GM12878 (cell line): ENCODE measurements at regions not wholly inside any gene's neighbourhood (a gene's known extent, or its start where the extent isn't known, plus 50 kb on each side); places are given as distances from the start of the nearest gene placed in this dataset.

Experiments used
- ATAC-seq: fragments of 200-7000 bp; cut with Tn5 transposase; 3 replicates; pipeline ENCODE4 v1.9.1; 2020; ENCODE audit warnings: mild to moderate bottlenecking, moderate library complexity
- BruUV-seq: library from RNA; stranded (reverse); fragments of 400-500 nt; replicated peaks from 2 replicates; lab custom pipeline; 2021; lab: Mats Ljungman, UMichigan
- CTCF ChIA-PET: fragments of 300-600 bp; sonication (Branson Sonifier 250); formaldehyde crosslinking; extraction: SDS; loops from one replicate; lab custom pipeline; 2021; ENCODE audit warnings: inconsistent platforms; lab: Yijun Ruan, JAX
- POLR2A ChIA-PET: fragments of 350-600 bp; formaldehyde crosslinking; extraction: SDS; loops from one replicate; lab custom pipeline; 2021; ENCODE audit warnings: inconsistent platforms; lab: Charles Lee
- RAD21 ChIA-PET: fragments of 300-600 bp; sonication (Branson Sonifier 250); formaldehyde crosslinking; loops from one replicate; lab custom pipeline; 2023; ENCODE audit warnings: antibody characterized with exemption; ENCODE audit not compliant: unreplicated experiment; lab: Charles Lee
- SMC1A ChIA-PET: fragments of 300-600 bp; sonication (Branson Sonifier 250); formaldehyde crosslinking; loops from one replicate; lab custom pipeline; 2023; ENCODE audit not compliant: unreplicated experiment, uncharacterized antibody; lab: Charles Lee
- DNase-seq: peaks from one replicate; pipeline ENCODE4 v3.0.0-alpha.2; 2011; ENCODE audit warnings: low read depth, low spot score
- FAIRE-seq: peaks from 3 replicates; lab custom pipeline; 2011; peaks lifted over from hg19 to GRCh38; lab: Jason Lieb, UNC
- H2AFZ ChIP-seq: 2 replicates; pipeline ENCODE4 v1.6.0; 2011; ENCODE audit warnings: low read depth, low read length, control low read depth; ENCODE audit not compliant: control insufficient read depth
- H3K27ac ChIP-seq: 2 replicates; pipeline ENCODE4 v1.5.1; 2011; ENCODE audit warnings: control low read depth; ENCODE audit not compliant: control insufficient read depth, insufficient read depth
- H3K27me3 ChIP-seq, 2 experiments: replicated peaks in 1 of 2; 2 replicates each; pipeline versions ENCODE4 v1.6.0 to v1.6.1; 2011; ENCODE audit warnings: low read length in 1 of 2; ENCODE audit not compliant: control insufficient read depth in 2 of 2, insufficient read depth in 2 of 2
- H3K36me3 ChIP-seq, 2 experiments: 2 replicates each; pipeline ENCODE4 v1.5.1; 2011; ENCODE audit warnings: low read length in 1 of 2; ENCODE audit not compliant: control insufficient read depth in 2 of 2, insufficient read depth in 2 of 2
- H3K4me1 ChIP-seq: 2 replicates; pipeline ENCODE4 v1.6.1; 2011; ENCODE audit warnings: mild to moderate bottlenecking, low read length, moderate library complexity, mixed read lengths; ENCODE audit not compliant: control insufficient read depth, insufficient read depth
- H3K4me2 ChIP-seq: 2 replicates; pipeline ENCODE4 v1.6.0; 2011; ENCODE audit warnings: control low read depth; ENCODE audit not compliant: control insufficient read depth, insufficient read depth
- H3K4me3 ChIP-seq: fragments of 200-600 bp; sonication (generic); 2 replicates; pipeline ENCODE4 v1.5.1; 2016
- H3K79me2 ChIP-seq: 2 replicates; pipeline ENCODE4 v1.6.0; 2011; ENCODE audit warnings: low read length; ENCODE audit not compliant: control insufficient read depth, insufficient read depth
- H3K9ac ChIP-seq: 2 replicates; pipeline ENCODE4 v1.8.0; 2011; ENCODE audit warnings: low read length, control low read depth, mixed read lengths; ENCODE audit not compliant: control insufficient read depth, insufficient read depth
- H3K9me3 ChIP-seq: replicated peaks from 3 replicates; pipeline ENCODE4 v1.5.1; 2011; ENCODE audit warnings: mild to moderate bottlenecking, low read length; ENCODE audit not compliant: control insufficient read depth, insufficient read depth
- H4K20me1 ChIP-seq: 2 replicates; pipeline ENCODE4 v1.6.0; 2011; ENCODE audit not compliant: control insufficient read depth, insufficient read depth
- ATF7 ChIP-seq: fragments of 450-650 bp; IDR thresholded peaks from 2 replicates; pipeline ENCODE4 v1.6.1; 2016; ENCODE audit warnings: low read depth, mild to moderate bottlenecking
- BRCA1 ChIP-seq: IDR thresholded peaks from 2 replicates; pipeline ENCODE4 v1.6.1; 2011; ENCODE audit warnings: low read depth, low read length, improper control_type of control experiment
- E2F8 ChIP-seq: fragments of 450-650 bp; IDR thresholded peaks from 2 replicates; pipeline ENCODE4 v1.6.1; 2018; ENCODE audit warnings: mild to moderate bottlenecking, low read depth, moderate library complexity; ENCODE audit not compliant: partially characterized antibody
- EGR1 ChIP-seq, 2 experiments: IDR thresholded peaks; 1 replicate in 1 of 2; 2 replicates in 1 of 2; pipeline ENCODE4 v1.6.1; 2011 to 2012; ENCODE audit warnings: low read depth in 2 of 2, low read length in 2 of 2, borderline replicate concordance in 1 of 2, mild to moderate bottlenecking in 1 of 2, moderate library complexity in 1 of 2
- MLLT1 ChIP-seq: fragments of 450-650 bp; IDR thresholded peaks from 2 replicates; pipeline ENCODE4 v1.6.1; 2016; ENCODE audit warnings: mild to moderate bottlenecking
- POLR2AphosphoS5 ChIP-seq: IDR thresholded peaks from 2 replicates; pipeline ENCODE4 v1.6.1; 2011; ENCODE audit warnings: mild to moderate bottlenecking, low read length, inconsistent platforms
- RBBP5 ChIP-seq: fragments of 200-600 bp; sonication (generic); conservative IDR thresholded peaks from 2 replicates; pipeline ENCODE4 v1.6.1; 2016
- RELB ChIP-seq: fragments of 450-650 bp; IDR thresholded peaks from 2 replicates; pipeline ENCODE4 v1.6.1; 2017; ENCODE audit warnings: low read depth, mild to moderate bottlenecking, moderate library complexity
- SIX5 ChIP-seq: IDR thresholded peaks from 2 replicates; pipeline ENCODE4 v1.6.1; 2011; ENCODE audit warnings: mild to moderate bottlenecking, low read depth, low read length, moderate library complexity; ENCODE audit not compliant: severe bottlenecking
- SMAD1 ChIP-seq: fragments of 450-650 bp; IDR thresholded peaks from 2 replicates; pipeline ENCODE4 v1.6.1; 2018; ENCODE audit warnings: mild to moderate bottlenecking, low read depth; ENCODE audit not compliant: partially characterized antibody
- SREBF1 ChIP-seq: IDR thresholded peaks from 2 replicates; pipeline ENCODE4 v1.6.1; 2012; ENCODE audit warnings: mild to moderate bottlenecking, low read length
- SUZ12 ChIP-seq: fragments of 200-600 bp; sonication (generic); IDR thresholded peaks from one replicate; pipeline ENCODE4 v1.6.1; 2018; ENCODE audit warnings: antibody characterized with exemption, mild to moderate bottlenecking; ENCODE audit not compliant: unreplicated experiment
- ZBTB4 ChIP-seq: fragments of 450-650 bp; formaldehyde crosslinking; IDR thresholded peaks from 2 replicates; pipeline ENCODE4 v1.4.0; 2022; ENCODE audit warnings: mild to moderate bottlenecking, moderate library complexity
- WGBS: methylation state at CpG from one replicate; pipeline ENCODE4 v1.1.6; 2016; ENCODE audit warnings: low lambda C conversion rate; ENCODE audit not compliant: insufficient replicate concordance, insufficient coverage; ENCODE audit errors: missing lambda C conversion rate; 5-methylcytosine and 5-hydroxymethylcytosine counted together
- in situ Hi-C: fragments of 300-500 bp; cut with MboI; formaldehyde crosslinking; loops from 9 replicates; pipeline ENCODE4 v1.14.3; 2018; ENCODE audit warnings: mixed read lengths
- intact Hi-C: fragments of 100-400 bp; cut with micrococcal nuclease; formaldehyde crosslinking; loops from one replicate; pipeline ENCODE4 v1.14.2; 2022; ENCODE audit not compliant: unreplicated experiment

- Histone ChIP-seq H3K27me3 (peaks cover 0 to 2% of the 10 kb centered on the region in 2 experiments; a peak in 2 of 4 replicates), H3K27ac (no peak overlapping the region), H3K79me2 (no peaks in the 10 kb centered on the region), H3K4me1 (no peaks in the 10 kb centered on the region), H3K9me3 (no peaks in the 10 kb centered on the region), H3K4me3 (no peak overlapping the region), H2AFZ (no peak overlapping the region), H3K36me3 (no peaks in the 10 kb centered on the region), H4K20me1 (no peaks in the 10 kb centered on the region), H3K4me2 (no peak overlapping the region), H3K9ac (no peak overlapping the region)
- ATAC-seq (no peak), DNase-seq (no peak), FAIRE-seq (no peak)
- ChIA-PET POLR2A (no interaction called here), SMC1A (no interaction called here), RAD21 (no interaction called here), CTCF (no interaction called here)
- WGBS = 26% methylated on average over 12 of the region's 12 CpGs
- in situ Hi-C loops = no loop called here
- intact Hi-C loops = no loop called here
- no TSS peak for BruUV-seq
- TF ChIP-seq SIX5 (no peak), MLLT1 (no peak), SREBF1 (no peak), ATF7 (no peak), SUZ12 (no peak), ZBTB4 (no peak), E2F8 (no peak), RELB (no peak), RBBP5 (no peak), EGR1 (IDR thresholded peaks at IDR 0.05; ENCODE audit: borderline replicate concordance in 1 of 2, low read depth in 2 of 2, low read length in 2 of 2) (no peak), POLR2AphosphoS5 (no peak), BRCA1 (no peak), SMAD1 (no peak)
Observed at GRCh38 chrX:39721566-39722279, 376.0 kb downstream of the BCOR start.
